ENCODE measurements at regions not wholly inside any gene's neighbourhood (a gene's known extent, or its start where the extent isn't known, plus 50 kb on each side); places are given as distances from the start of the nearest gene placed in this dataset.

- ATAC-seq (ENCODE audit: low FRiP score) (no peak), DNase-seq (ENCODE audit: low spot score) (no peak)
- no peak for TF ChIP-seq CTCF (IDR thresholded peaks at IDR 0.05)
Observed at GRCh38 chr5:92956886-92957285, 624.1 kb downstream of the NR2F1-AS1 start.

GRCh38 chr5:92952243-92952642, 628.8 kb downstream of the NR2F1-AS1 start:
- ATAC-seq (ENCODE audit: low FRiP score) (no peak), DNase-seq (ENCODE audit: low spot score) (no peak)
- TF ChIP-seq CTCF (IDR thresholded peaks at IDR 0.05) = no peak

GRCh38 chr5:92951746-92952145, 629.3 kb downstream of the NR2F1-AS1 start:
- ATAC-seq (ENCODE audit: low FRiP score) = no peak
- TF ChIP-seq CTCF (IDR thresholded peaks at IDR 0.05) = no peak
- DNase-seq (ENCODE audit: low spot score) = no peak

GRCh38 chr5:92946546-92946945, 634.5 kb downstream of the NR2F1-AS1 start:
- ATAC-seq (ENCODE audit: low FRiP score) (no peak), DNase-seq (ENCODE audit: low spot score) (no peak)
- no peak for TF ChIP-seq CTCF (IDR thresholded peaks at IDR 0.05)

- ATAC-seq (ENCODE audit: low FRiP score) = peak; percentile 37
- no peak for TF ChIP-seq CTCF (IDR thresholded peaks at IDR 0.05)
Observed at GRCh38 chr5:92945605-92946097, 635.4 kb downstream of the NR2F1-AS1 start.

DNA sequence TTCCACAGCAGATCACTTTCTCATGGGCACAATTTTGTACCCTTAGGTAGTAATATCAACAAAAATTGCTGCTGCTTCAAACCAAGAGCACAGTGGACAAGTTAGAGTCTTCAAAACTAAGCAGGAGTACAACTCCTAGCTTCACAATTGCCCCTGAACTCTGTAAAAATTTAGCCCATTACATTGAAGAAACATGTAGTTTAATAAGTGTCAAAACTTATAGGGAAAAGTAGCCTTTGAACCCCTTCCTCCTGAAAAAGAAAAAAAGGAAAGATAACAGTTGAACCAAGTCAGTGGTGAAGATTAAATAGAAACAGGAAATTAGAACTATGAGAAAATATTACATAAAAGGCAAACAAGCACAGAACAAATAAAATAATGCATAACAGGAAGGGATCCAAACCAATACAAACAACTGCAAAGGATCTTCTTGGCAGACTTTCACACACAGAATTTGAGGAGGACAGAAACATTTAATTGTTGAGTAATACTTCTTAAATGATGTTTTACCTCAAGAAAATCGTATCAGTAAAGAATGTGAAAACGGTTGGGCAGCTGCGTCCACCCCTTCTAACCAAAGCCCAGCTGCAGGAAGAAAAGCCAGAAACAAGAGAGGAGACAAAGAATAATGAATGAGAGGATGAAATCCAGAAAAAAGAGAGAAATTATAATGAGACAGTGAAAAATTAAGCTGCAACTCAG, 636.0 kb downstream of the NR2F1-AS1 start:
- ATAC-seq (ENCODE audit: low FRiP score) = peak; percentile 70
- DNase-seq (ENCODE audit: low spot score) = no peak
- no peak for TF ChIP-seq CTCF (IDR thresholded peaks at IDR 0.05)

More at GRCh38 chr5:92945605-92946097, 635.4 kb downstream of the NR2F1-AS1 start:
- no peak for DNase-seq (ENCODE audit: low spot score)

DNA sequence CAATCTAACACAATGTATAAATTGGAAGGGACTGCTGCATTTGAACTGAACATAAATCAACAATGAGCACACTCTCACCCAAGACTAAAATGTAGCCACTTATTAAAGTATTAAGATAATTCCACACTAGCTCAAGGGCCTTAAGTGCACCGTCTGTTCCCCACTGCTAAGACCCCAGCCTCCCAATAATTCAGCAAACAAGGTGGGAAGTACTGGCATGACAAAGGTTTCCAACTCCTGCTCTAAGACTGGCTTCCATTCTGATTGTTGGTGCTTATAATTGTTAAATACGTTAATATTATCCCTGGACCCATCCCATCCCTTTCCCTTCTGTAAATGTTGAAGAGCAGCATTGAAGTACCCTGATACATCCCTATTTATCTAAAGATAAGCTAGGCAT, 636.7 kb downstream of the NR2F1-AS1 start:
- TF ChIP-seq CTCF (IDR thresholded peaks at IDR 0.05) = no peak
- no peak for ATAC-seq (ENCODE audit: low FRiP score)
- no peak for DNase-seq (ENCODE audit: low spot score)
